Lung (tissue), 11 donors: ENCODE measurements at regions not wholly inside any gene's neighbourhood (a gene's known extent, or its start where the extent isn't known, plus 50 kb on each side); places are given as distances from the start of the nearest gene placed in this dataset.

Source experiments
- ATAC-seq: fragments of 200-7000 bp; cut with Tn5 transposase; one replicate; pipeline ENCODE4 v1.9.1; 2020; ENCODE audit warnings: moderate number of reproducible peaks; ENCODE audit not compliant: insufficient read depth, low FRiP score
- DNase-seq, 3 donors: peaks; one replicate each; pipeline ENCODE4 v3.0.0-alpha.2; 2013 to 2017
- H3K27ac ChIP-seq, 2 donors: one replicate each; pipeline ENCODE4 v1.5.1; 2013; ENCODE audit warnings: mild to moderate bottlenecking in 2 of 2, moderate library complexity in 2 of 2, control low read depth in 1 of 2, inconsistent platforms in 1 of 2, low read depth in 1 of 2, low read length in 1 of 2
- H3K27me3 ChIP-seq, 3 donors: one replicate each; pipeline ENCODE4 v1.5.1; 2013; ENCODE audit warnings: low read length in 2 of 3; ENCODE audit not compliant: control insufficient read depth in 3 of 3, insufficient read depth in 3 of 3
- H3K36me3 ChIP-seq, 4 donors: one replicate each; pipeline ENCODE4 v1.5.1; 2013; ENCODE audit warnings: low read length in 4 of 4, mild to moderate bottlenecking in 1 of 4, moderate library complexity in 1 of 4; ENCODE audit not compliant: control insufficient read depth in 4 of 4, insufficient read depth in 4 of 4
- H3K4me1 ChIP-seq, 5 donors: one replicate each; pipeline ENCODE4 v1.5.1; 2013; ENCODE audit warnings: low read length in 5 of 5, mild to moderate bottlenecking in 2 of 5, moderate library complexity in 1 of 5; ENCODE audit not compliant: control insufficient read depth in 5 of 5, insufficient read depth in 5 of 5
- H3K4me3 ChIP-seq: one replicate; pipeline ENCODE4 v1.5.1; 2013; ENCODE audit warnings: mild to moderate bottlenecking, control low read depth, moderate library complexity
- H3K9ac ChIP-seq, 2 donors: one replicate each; pipeline ENCODE4 v1.5.1; 2013; ENCODE audit warnings: low read length in 2 of 2, control low read depth in 1 of 2; ENCODE audit not compliant: insufficient read depth in 1 of 2
- H3K9me3 ChIP-seq, 4 donors: one replicate each; pipeline ENCODE4 v1.5.1; 2013; ENCODE audit warnings: low read length in 3 of 4, mild to moderate bottlenecking in 1 of 4, moderate library complexity in 1 of 4; ENCODE audit not compliant: control insufficient read depth in 4 of 4, insufficient read depth in 3 of 4
- CTCF ChIP-seq: IDR thresholded peaks from 2 replicates; pipeline ENCODE4 v1.5.1; 2012; ENCODE audit warnings: mild to moderate bottlenecking; ENCODE audit errors: control extremely low read depth, extremely low read depth
- WGBS, 2 donors: extraction: QIAGEN DNeasy Blood & Tissue Kit; methylation state at CpG; one replicate each; pipeline ENCODE4 v1.1.7; 2013; 5-methylcytosine and 5-hydroxymethylcytosine counted together
- donor health status: control.
- donor health status: control.
- donor health status: Bipolar disorder and iron deficiency.
- donor health status: healthy.
- donor health status: DM: yes; HTN: yes; CAD: no.

- DNase-seq, result no peak
- no peaks in the 10 kb centered on the region for H3K27me3 ChIP-seq
- no peak for ATAC-seq
- H3K4me3 ChIP-seq, result no peak overlapping the region
- no peak overlapping the region for H3K27ac ChIP-seq
- H3K9ac ChIP-seq, result no peak overlapping the region
- H3K4me1 ChIP-seq, result peaks cover 0 to 27% (median 0%) of the 10 kb centered on the region in 5 donors
- TF ChIP-seq CTCF, result no peak
- H3K36me3 ChIP-seq, result no peaks in the 10 kb centered on the region
- peaks cover 0 to 1% (median 0%) of the 10 kb centered on the region in 4 donors for H3K9me3 ChIP-seq
Observed at GRCh38 chr2:175437167-175437566, 255.7 kb upstream of the ATP5MC3 start.

- Histone ChIP-seq H3K36me3 (no peaks in the 10 kb centered on the region), H3K27me3 (no peaks in the 10 kb centered on the region), H3K27ac (no peak overlapping the region), H3K9me3 (no peaks in the 10 kb centered on the region), H3K9ac (no peak overlapping the region), H3K4me3 (no peak overlapping the region), H3K4me1 (peaks cover 0 to 18% (median 0%) of the 10 kb centered on the region in 5 donors)
- DNase-seq (no peak), ATAC-seq (no peak)
- TF ChIP-seq CTCF, result no peak
- 92 to 100% methylated on average over 2 of the region's 2 CpGs for WGBS, 2 donors
Observed at GRCh38 chr2:175436076-175436475, 254.6 kb upstream of the ATP5MC3 start.

- H3K4me3 ChIP-seq, result no peak overlapping the region
- 26 to 39% methylated on average over 1 of the region's 1 CpG for WGBS, 2 donors
- H3K27me3 ChIP-seq, result no peaks in the 10 kb centered on the region
- no peaks in the 10 kb centered on the region for H3K9me3 ChIP-seq
- no peak for TF ChIP-seq CTCF
- H3K9ac ChIP-seq, result no peak overlapping the region
- H3K4me1 ChIP-seq, result peaks cover 0 to 10% (median 0%) of the 10 kb centered on the region in 5 donors
- no peaks in the 10 kb centered on the region for H3K36me3 ChIP-seq
- DNase-seq, result peak in 1 of 3 donors; percentile 27
- ATAC-seq, result no peak
- no peak overlapping the region for H3K27ac ChIP-seq
Observed at GRCh38 chr2:175435012-175435411, 253.5 kb upstream of the ATP5MC3 start.

GRCh38 chr2:175432793-175433192 is 251.3 kb upstream of the ATP5MC3 start:
- H3K9me3 ChIP-seq, result peaks cover 0 to 2% (median under 1%) of the 10 kb centered on the region in 4 donors
- H3K9ac ChIP-seq, result no peak overlapping the region
- no peak for ATAC-seq
- DNase-seq, result no peak
- H3K4me3 ChIP-seq, result no peak overlapping the region
- no peak overlapping the region for H3K27ac ChIP-seq
- no peaks in the 10 kb centered on the region for H3K36me3 ChIP-seq
- H3K4me1 ChIP-seq, result peaks cover 0 to 10% (median 0%) of the 10 kb centered on the region in 5 donors
- 81 to 88% methylated on average over 2 of the region's 2 CpGs for WGBS, 2 donors
- TF ChIP-seq CTCF, result no peak
- no peaks in the 10 kb centered on the region for H3K27me3 ChIP-seq
